HepG2 (cell line): ENCODE measurements at regions not wholly inside any gene's neighbourhood (a gene's known extent, or its start where the extent isn't known, plus 50 kb on each side); places are given as distances from the start of the nearest gene placed in this dataset.

Experiments
- ZNF12 ChIP-seq: sonication (generic); formaldehyde crosslinking; IDR thresholded peaks from 2 replicates; pipeline ENCODE4 v1.5.0; 2020; ENCODE audit warnings: missing genetic modification reagents
- ZNF567 ChIP-seq: sonication (generic); formaldehyde crosslinking; IDR thresholded peaks from 2 replicates; pipeline ENCODE4 v1.8.1; 2023; ENCODE audit warnings: mild to moderate bottlenecking, missing genetic modification reagents, borderline replicate concordance

DNA sequence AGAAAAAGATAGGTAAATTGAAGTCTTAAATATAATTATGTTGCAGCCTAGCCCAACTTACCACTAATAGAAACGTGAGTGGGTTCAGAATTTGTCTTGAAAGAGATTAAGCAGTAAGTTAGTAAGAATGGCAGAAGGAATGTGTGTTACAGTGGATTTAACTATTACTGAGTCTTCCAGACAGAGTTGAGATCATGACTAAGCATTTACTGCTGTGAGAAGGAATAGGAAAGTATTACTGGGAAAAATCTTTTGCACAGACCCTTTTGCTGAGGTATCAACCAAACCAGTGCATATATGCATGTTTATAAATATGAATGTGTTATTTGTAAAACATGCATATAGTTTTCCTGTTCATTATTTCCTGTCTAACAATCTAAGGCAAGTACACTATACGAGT is 112.8 kb upstream of the EFNA5 start:
- no peak for TF ChIP-seq ZNF12 (CRISPR knock-in tag)
- no peak for TF ChIP-seq ZNF567 (CRISPR knock-in tag)
